ENCODE measurements at regions not wholly inside any gene's neighbourhood (a gene's known extent, or its start where the extent isn't known, plus 50 kb on each side); places are given as distances from the start of the nearest gene placed in this dataset.

DNA sequence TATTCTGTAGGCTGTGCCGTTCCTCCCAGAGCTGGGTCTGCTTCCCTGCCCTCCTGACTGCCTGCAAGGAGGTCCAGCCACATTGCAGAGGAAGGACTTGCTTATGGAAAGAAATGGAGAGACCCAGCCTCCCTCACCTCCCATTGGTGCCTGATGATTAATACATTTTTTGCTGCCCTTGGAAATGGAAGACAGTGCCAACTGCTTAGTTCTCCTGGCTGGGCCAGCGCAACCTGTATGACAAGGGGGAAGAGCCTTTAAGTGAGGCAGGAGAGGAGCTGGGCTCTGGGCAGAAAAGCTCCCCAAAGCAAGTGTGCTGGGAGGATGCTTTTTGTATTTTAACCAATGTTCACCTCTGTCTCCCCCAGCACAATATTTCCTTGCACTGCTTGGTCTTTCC is 238.5 kb downstream of the SOX9 start:
- no peak for ATAC-seq (replicated peaks in 1 of 4)
- H3K9me3 Mint-ChIP-seq = peaks cover 4 to 10% (median 7%) of the 10 kb centered on the region in 3 donors
- WGBS (ENCODE audit: insufficient coverage) = no CpG with 5 or more reads among the region's 2 CpGs

GRCh38 chr17:72359811-72360210 is 239.0 kb downstream of the SOX9 start:
- H3K27ac ChIP-seq (ENCODE audit: low read length) = no peak overlapping the region
- ChIA-PET POLR2A (no interaction called here), CTCF (no interaction called here)
- H3K36me3 ChIP-seq (ENCODE audit: control insufficient read depth in 2 of 2, extremely low read depth in 1 of 2, insufficient read depth in 1 of 2, low read length in 1 of 2) = no peaks in the 10 kb centered on the region
- 71% methylated on average over 5 of the region's 5 CpGs for WGBS (ENCODE audit: insufficient coverage)
- Mint-ChIP-seq H3K27ac (no peak overlapping the region), H3K4me3 (no peak overlapping the region), H3K36me3 (no peaks in the 10 kb centered on the region), H3K4me1 (no peaks in the 10 kb centered on the region), H3K27me3 (peaks cover 4 to 6% of the 10 kb centered on the region in 2 donors), H3K9me3 (peaks cover 4 to 10% (median 7%) of the 10 kb centered on the region in 3 donors)
- DNase-seq = no peak
- ATAC-seq (replicated peaks in 1 of 4) = no peak
- peaks cover 0 to 11% of the 10 kb centered on the region in 2 experiments for H3K27me3 ChIP-seq (replicated peaks in 1 of 2; ENCODE audit: control insufficient read depth in 2 of 2, extremely low read depth in 1 of 2, insufficient read depth in 2 of 2, low read length in 1 of 2)
- H3K9me3 ChIP-seq = no peaks in the 10 kb centered on the region
- H3K4me3 ChIP-seq (ENCODE audit: control insufficient read depth in 1 of 2, extremely low read depth in 1 of 2, low read length in 1 of 2) = no peak overlapping the region
- no peaks in the 10 kb centered on the region for H3K4me1 ChIP-seq (ENCODE audit: control insufficient read depth in 1 of 2, extremely low read depth in 1 of 2, insufficient read depth in 2 of 2, low read length in 2 of 2)

More for the DNA sequence above, 238.5 kb downstream of the SOX9 start:
- H3K36me3 Mint-ChIP-seq = no peaks in the 10 kb centered on the region
- H3K27me3 Mint-ChIP-seq = peaks cover 4 to 6% of the 10 kb centered on the region in 2 donors
- no peak overlapping the region for H3K27ac Mint-ChIP-seq
- no peaks in the 10 kb centered on the region for H3K4me1 Mint-ChIP-seq
- Histone ChIP-seq H3K9me3 (no peaks in the 10 kb centered on the region), H3K27me3 (replicated peaks in 1 of 2; ENCODE audit: control insufficient read depth in 2 of 2, extremely low read depth in 1 of 2, insufficient read depth in 2 of 2, low read length in 1 of 2) (peaks cover 0 to 11% of the 10 kb centered on the region in 2 experiments), H3K4me1 (ENCODE audit: control insufficient read depth in 1 of 2, extremely low read depth in 1 of 2, insufficient read depth in 2 of 2, low read length in 2 of 2) (no peaks in the 10 kb centered on the region), H3K27ac (ENCODE audit: low read length) (no peak overlapping the region), H3K36me3 (ENCODE audit: control insufficient read depth in 2 of 2, extremely low read depth in 1 of 2, insufficient read depth in 1 of 2, low read length in 1 of 2) (no peaks in the 10 kb centered on the region), H3K4me3 (ENCODE audit: control insufficient read depth in 1 of 2, extremely low read depth in 1 of 2, low read length in 1 of 2) (no peak overlapping the region)
- no peak overlapping the region for H3K4me3 Mint-ChIP-seq
- POLR2A ChIA-PET = no interaction called here
- no peak for DNase-seq
- CTCF ChIA-PET = no interaction called here

DNA sequence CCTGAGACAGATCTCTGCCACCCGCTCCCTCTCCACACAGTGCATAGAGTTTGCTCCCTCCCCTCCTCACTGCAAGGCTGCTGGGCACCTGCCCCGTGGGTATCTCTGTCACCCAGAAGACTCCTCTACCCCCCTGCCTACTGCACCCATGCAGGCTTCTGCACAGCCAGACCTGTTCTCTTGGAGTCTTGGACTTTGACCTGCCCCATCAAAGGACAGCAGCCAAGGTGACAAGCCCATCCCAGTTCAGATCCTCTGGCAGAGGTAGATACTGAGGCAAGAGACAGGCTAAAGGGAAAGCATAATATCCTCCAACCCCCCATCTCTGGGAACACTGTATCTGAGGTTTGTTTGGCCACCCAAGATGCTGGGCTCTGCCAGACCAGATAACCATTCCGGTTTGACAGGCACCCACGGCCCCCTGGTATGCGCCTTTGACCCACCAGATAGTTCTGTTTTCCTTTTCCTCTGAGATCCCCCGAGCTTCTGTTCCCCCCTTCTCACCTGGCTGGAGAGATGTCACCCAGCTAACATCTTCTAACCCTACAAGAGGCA is 239.6 kb downstream of the SOX9 start:
- Histone ChIP-seq H3K36me3 (ENCODE audit: control insufficient read depth in 2 of 2, extremely low read depth in 1 of 2, insufficient read depth in 1 of 2, low read length in 1 of 2) (no peaks in the 10 kb centered on the region), H3K4me3 (ENCODE audit: control insufficient read depth in 1 of 2, extremely low read depth in 1 of 2, low read length in 1 of 2) (no peak overlapping the region), H3K4me1 (ENCODE audit: control insufficient read depth in 1 of 2, extremely low read depth in 1 of 2, insufficient read depth in 2 of 2, low read length in 2 of 2) (no peaks in the 10 kb centered on the region), H3K9me3 (no peaks in the 10 kb centered on the region), H3K27ac (ENCODE audit: low read length) (no peak overlapping the region), H3K27me3 (replicated peaks in 1 of 2; ENCODE audit: control insufficient read depth in 2 of 2, extremely low read depth in 1 of 2, insufficient read depth in 2 of 2, low read length in 1 of 2) (peaks cover 0 to 11% of the 10 kb centered on the region in 2 experiments)
- H3K4me3 Mint-ChIP-seq = no peak overlapping the region
- no peaks in the 10 kb centered on the region for H3K4me1 Mint-ChIP-seq
- no peak for DNase-seq
- ATAC-seq (replicated peaks in 1 of 4) = no peak
- no peak overlapping the region for H3K27ac Mint-ChIP-seq
- ChIA-PET CTCF (no interaction called here), POLR2A (no interaction called here)
- WGBS (ENCODE audit: insufficient coverage) = 54% methylated on average over 6 of the region's 6 CpGs
- H3K9me3 Mint-ChIP-seq = peaks cover 4 to 9% (median 7%) of the 10 kb centered on the region in 3 donors
- no peaks in the 10 kb centered on the region for H3K36me3 Mint-ChIP-seq
- peaks cover 4 to 6% of the 10 kb centered on the region in 2 donors for H3K27me3 Mint-ChIP-seq

GRCh38 chr17:72361892-72362291 is 241.1 kb downstream of the SOX9 start:
- WGBS (ENCODE audit: insufficient coverage) = 83% methylated on average over 6 of the region's 6 CpGs
- Histone ChIP-seq H3K27ac (ENCODE audit: low read length) (no peak overlapping the region), H3K4me1 (ENCODE audit: control insufficient read depth in 1 of 2, extremely low read depth in 1 of 2, insufficient read depth in 2 of 2, low read length in 2 of 2) (no peaks in the 10 kb centered on the region), H3K4me3 (ENCODE audit: control insufficient read depth in 1 of 2, extremely low read depth in 1 of 2, low read length in 1 of 2) (no peak overlapping the region), H3K9me3 (no peaks in the 10 kb centered on the region), H3K36me3 (ENCODE audit: control insufficient read depth in 2 of 2, extremely low read depth in 1 of 2, insufficient read depth in 1 of 2, low read length in 1 of 2) (no peaks in the 10 kb centered on the region), H3K27me3 (replicated peaks in 1 of 2; ENCODE audit: control insufficient read depth in 2 of 2, extremely low read depth in 1 of 2, insufficient read depth in 2 of 2, low read length in 1 of 2) (peaks cover 0 to 11% of the 10 kb centered on the region in 2 experiments)
- no peak overlapping the region for H3K27ac Mint-ChIP-seq
- no peak overlapping the region for H3K4me3 Mint-ChIP-seq
- H3K36me3 Mint-ChIP-seq = no peaks in the 10 kb centered on the region
- no peaks in the 10 kb centered on the region for H3K4me1 Mint-ChIP-seq
- ChIA-PET CTCF (no interaction called here), POLR2A (no interaction called here)
- no peak for DNase-seq
- H3K27me3 Mint-ChIP-seq = peaks cover 4 to 6% of the 10 kb centered on the region in 2 donors
- ATAC-seq (replicated peaks in 1 of 4) = no peak
- peaks cover 4% of the 10 kb centered on the region in 3 donors for H3K9me3 Mint-ChIP-seq

DNA sequence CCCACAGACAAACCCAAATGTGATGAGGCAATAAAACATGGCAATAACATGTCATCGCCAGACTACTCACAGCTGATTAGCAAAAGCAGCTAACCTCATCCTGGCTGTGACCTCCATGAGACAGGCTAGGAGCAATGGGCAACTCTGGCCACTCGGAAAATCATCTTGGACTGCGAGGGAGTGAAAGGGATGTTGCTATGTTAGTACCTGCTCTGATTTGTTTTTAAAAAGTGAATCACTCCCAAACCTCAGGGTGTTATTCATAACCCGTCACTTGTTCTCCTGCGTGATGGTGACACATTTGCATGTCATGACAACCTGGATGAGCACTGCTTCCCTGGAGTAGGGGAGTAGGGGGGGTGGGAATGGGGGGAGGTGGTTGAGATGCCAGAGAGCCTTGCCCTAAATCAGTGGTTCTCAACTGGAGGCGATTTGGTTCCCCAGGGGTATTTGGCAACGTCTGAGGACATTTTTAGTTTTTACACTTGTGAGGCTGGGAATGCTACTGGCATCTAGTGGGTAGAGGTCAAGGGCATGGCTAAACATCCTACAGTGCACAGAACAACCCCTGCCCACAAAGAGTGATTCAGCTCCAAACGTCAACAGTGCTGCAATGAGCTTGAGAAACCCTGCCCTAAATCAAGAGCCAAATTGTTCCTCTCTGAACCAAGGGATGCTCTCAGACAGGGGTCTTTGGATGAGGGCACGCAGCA is 241.7 kb downstream of the SOX9 start:
- POLR2A ChIA-PET = no interaction called here
- CTCF ChIA-PET = no interaction called here
- H3K27ac Mint-ChIP-seq = no peak overlapping the region
- WGBS (ENCODE audit: insufficient coverage) = 94% methylated on average over 4 of the region's 9 CpGs
- no peak for DNase-seq
- no peak overlapping the region for H3K4me3 Mint-ChIP-seq
- Histone ChIP-seq H3K4me3 (ENCODE audit: control insufficient read depth in 1 of 2, extremely low read depth in 1 of 2, low read length in 1 of 2) (no peak overlapping the region), H3K9me3 (no peaks in the 10 kb centered on the region), H3K27ac (ENCODE audit: low read length) (no peak overlapping the region), H3K36me3 (ENCODE audit: control insufficient read depth in 2 of 2, extremely low read depth in 1 of 2, insufficient read depth in 1 of 2, low read length in 1 of 2) (no peaks in the 10 kb centered on the region), H3K4me1 (ENCODE audit: control insufficient read depth in 1 of 2, extremely low read depth in 1 of 2, insufficient read depth in 2 of 2, low read length in 2 of 2) (no peaks in the 10 kb centered on the region), H3K27me3 (replicated peaks in 1 of 2; ENCODE audit: control insufficient read depth in 2 of 2, extremely low read depth in 1 of 2, insufficient read depth in 2 of 2, low read length in 1 of 2) (peaks cover 0 to 11% of the 10 kb centered on the region in 2 experiments)
- H3K36me3 Mint-ChIP-seq = no peaks in the 10 kb centered on the region
- peaks cover 4 to 6% of the 10 kb centered on the region in 2 donors for H3K27me3 Mint-ChIP-seq
- no peaks in the 10 kb centered on the region for H3K4me1 Mint-ChIP-seq
- ATAC-seq (replicated peaks in 1 of 4) = no peak
- no peaks in the 10 kb centered on the region for H3K9me3 Mint-ChIP-seq

DNA sequence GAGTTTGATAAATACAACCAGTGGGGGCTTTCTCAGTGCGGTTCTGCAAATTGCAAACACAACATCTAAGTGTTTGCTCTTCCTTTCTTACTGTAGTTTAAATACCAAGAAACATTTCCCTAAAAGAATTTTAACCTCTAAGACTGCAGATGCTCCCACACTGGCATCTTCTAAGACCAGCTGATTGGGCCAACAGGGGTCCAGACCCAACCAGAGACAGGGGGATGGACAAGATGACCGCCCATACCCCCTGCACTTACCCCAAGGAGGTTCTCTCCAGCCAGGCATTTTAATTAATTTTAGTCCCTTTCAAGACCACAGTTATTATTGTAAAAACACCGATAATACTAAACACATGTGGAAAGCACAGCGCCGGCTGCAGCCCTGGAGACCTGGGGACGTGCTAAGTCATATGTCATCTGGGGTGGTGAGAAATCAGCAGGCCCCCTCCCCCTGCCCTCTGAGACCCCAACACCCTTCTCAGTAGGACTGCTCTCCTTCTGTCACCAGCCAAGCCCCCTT is 242.3 kb downstream of the SOX9 start:
- H3K27me3 Mint-ChIP-seq = peaks cover 4 to 6% of the 10 kb centered on the region in 2 donors
- ChIA-PET POLR2A (no interaction called here), CTCF (no interaction called here)
- no peaks in the 10 kb centered on the region for H3K4me1 ChIP-seq (ENCODE audit: control insufficient read depth in 1 of 2, extremely low read depth in 1 of 2, insufficient read depth in 2 of 2, low read length in 2 of 2)
- no peaks in the 10 kb centered on the region for H3K36me3 Mint-ChIP-seq
- H3K9me3 ChIP-seq = no peaks in the 10 kb centered on the region
- H3K4me3 Mint-ChIP-seq = no peak overlapping the region
- H3K4me1 Mint-ChIP-seq = no peaks in the 10 kb centered on the region
- DNase-seq (no peak), ATAC-seq (replicated peaks in 1 of 4) (no peak)
- H3K36me3 ChIP-seq (ENCODE audit: control insufficient read depth in 2 of 2, extremely low read depth in 1 of 2, insufficient read depth in 1 of 2, low read length in 1 of 2) = no peaks in the 10 kb centered on the region
- WGBS (ENCODE audit: insufficient coverage) = 93% methylated on average over 3 of the region's 6 CpGs
- no peaks in the 10 kb centered on the region for H3K9me3 Mint-ChIP-seq
- peaks cover 0 to 11% of the 10 kb centered on the region in 2 experiments for H3K27me3 ChIP-seq (replicated peaks in 1 of 2; ENCODE audit: control insufficient read depth in 2 of 2, extremely low read depth in 1 of 2, insufficient read depth in 2 of 2, low read length in 1 of 2)
- no peak overlapping the region for H3K27ac ChIP-seq (ENCODE audit: low read length)
- no peak overlapping the region for H3K4me3 ChIP-seq (ENCODE audit: control insufficient read depth in 1 of 2, extremely low read depth in 1 of 2, low read length in 1 of 2)
- no peak overlapping the region for H3K27ac Mint-ChIP-seq
